Thyroid gland (tissue), 4 donors: ENCODE measurements at regions not wholly inside any gene's neighbourhood (a gene's known extent, or its start where the extent isn't known, plus 50 kb on each side); places are given as distances from the start of the nearest gene placed in this dataset.

Experiments used
- DNase-seq, 2 donors: peaks; one replicate each; pipeline ENCODE4 v3.0.0-alpha.2; 2019
- H3K27ac ChIP-seq, 3 donors: fragments of 200-600 bp; sonication (generic); 1 replicate in 2 of 3; 2 replicates in 1 of 3; pipeline ENCODE4 v1.5.1; 2016 to 2019; ENCODE audit warnings: mild to moderate bottlenecking in 1 of 3, moderate library complexity in 1 of 3
- H3K27me3 ChIP-seq: fragments of 200-600 bp; sonication (generic); one replicate; pipeline ENCODE4 v1.5.1; 2019
- H3K36me3 ChIP-seq, 2 donors: fragments of 200-600 bp; sonication (generic); one replicate each; pipeline ENCODE4 v1.5.1; 2016 to 2019
- H3K4me1 ChIP-seq, 2 donors: fragments of 200-600 bp; sonication (generic); one replicate each; pipeline ENCODE4 v1.5.1; 2017 to 2019
- H3K4me3 ChIP-seq, 3 donors: fragments of 200-600 bp; sonication (generic); replicated peaks in 1 of 3; 1 replicate in 2 of 3; 2 replicates in 1 of 3; pipeline ENCODE4 v1.5.1; 2016; ENCODE audit warnings: mild to moderate bottlenecking in 1 of 3
- H3K9me3 ChIP-seq: fragments of 200-600 bp; sonication (generic); one replicate; pipeline ENCODE4 v1.5.1; 2017
- POLR2A ChIP-seq, 2 donors: fragments of 450-650 bp; IDR thresholded peaks; one replicate each; pipeline ENCODE4 v1.6.1; 2017; ENCODE audit warnings: antibody characterized with exemption in 2 of 2, mild to moderate bottlenecking in 2 of 2, moderate library complexity in 1 of 2
- WGBS, 2 donors: methylation state at CpG; one replicate each; pipeline ENCODE4 v1.1.5; 2017; 5-methylcytosine and 5-hydroxymethylcytosine counted together
- intact Hi-C: fragments of 100-400 bp; cut with DNase I; formaldehyde crosslinking; loops from one replicate; pipeline ENCODE4 v1.15.1; 2023
- TF ChIP-seq, protein P1 (sequence below), 6 experiments: fragments of 200-600 bp in 3 of 6; fragments of 450-650 bp in 3 of 6; sonication (generic) in 3 of 6; IDR thresholded peaks; one replicate each; pipeline ENCODE4 v1.5.1; 2016 to 2019; ENCODE audit warnings: antibody characterized with exemption in 6 of 6, mild to moderate bottlenecking in 2 of 6, inconsistent platforms in 1 of 6, moderate library complexity in 1 of 6

DNA sequence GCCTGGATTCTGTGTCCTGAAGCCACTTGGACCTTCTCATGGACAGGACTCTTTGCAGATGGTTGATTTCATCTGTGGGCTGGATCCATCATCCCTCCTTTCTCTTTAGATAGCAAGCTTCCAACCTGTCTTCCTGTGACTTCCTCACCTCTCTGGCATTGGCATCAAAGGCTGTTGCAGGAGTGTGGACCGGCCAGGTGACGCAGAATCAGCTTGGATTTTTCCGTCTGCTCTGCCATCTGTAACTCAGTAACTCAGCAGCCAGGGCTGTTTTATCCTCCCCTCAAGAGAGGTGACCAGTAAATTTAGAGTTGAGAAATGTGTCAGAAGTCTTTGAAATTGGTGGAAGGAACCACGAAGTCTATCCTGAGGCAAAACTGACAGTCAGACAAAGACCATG lies 701.7 kb upstream of the TMEM132C start:
- Histone ChIP-seq H3K36me3 (no peaks in the 10 kb centered on the region), H3K4me1 (no peaks in the 10 kb centered on the region), H3K9me3 (no peaks in the 10 kb centered on the region), H3K4me3 (no peak overlapping the region), H3K27me3 (no peaks in the 10 kb centered on the region), H3K27ac (no peak overlapping the region)
- TF ChIP-seq, protein P1, sequence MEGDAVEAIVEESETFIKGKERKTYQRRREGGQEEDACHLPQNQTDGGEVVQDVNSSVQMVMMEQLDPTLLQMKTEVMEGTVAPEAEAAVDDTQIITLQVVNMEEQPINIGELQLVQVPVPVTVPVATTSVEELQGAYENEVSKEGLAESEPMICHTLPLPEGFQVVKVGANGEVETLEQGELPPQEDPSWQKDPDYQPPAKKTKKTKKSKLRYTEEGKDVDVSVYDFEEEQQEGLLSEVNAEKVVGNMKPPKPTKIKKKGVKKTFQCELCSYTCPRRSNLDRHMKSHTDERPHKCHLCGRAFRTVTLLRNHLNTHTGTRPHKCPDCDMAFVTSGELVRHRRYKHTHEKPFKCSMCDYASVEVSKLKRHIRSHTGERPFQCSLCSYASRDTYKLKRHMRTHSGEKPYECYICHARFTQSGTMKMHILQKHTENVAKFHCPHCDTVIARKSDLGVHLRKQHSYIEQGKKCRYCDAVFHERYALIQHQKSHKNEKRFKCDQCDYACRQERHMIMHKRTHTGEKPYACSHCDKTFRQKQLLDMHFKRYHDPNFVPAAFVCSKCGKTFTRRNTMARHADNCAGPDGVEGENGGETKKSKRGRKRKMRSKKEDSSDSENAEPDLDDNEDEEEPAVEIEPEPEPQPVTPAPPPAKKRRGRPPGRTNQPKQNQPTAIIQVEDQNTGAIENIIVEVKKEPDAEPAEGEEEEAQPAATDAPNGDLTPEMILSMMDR (IDR thresholded peaks at IDR 0.05): no peak
- TF ChIP-seq POLR2A (IDR thresholded peaks at IDR 0.05): no peak
- 83 to 94% methylated on average over 3 to 4 of the region's 4 CpGs for WGBS, 2 donors
- DNase-seq: no peak
- intact Hi-C loops: no loop called here

DNA sequence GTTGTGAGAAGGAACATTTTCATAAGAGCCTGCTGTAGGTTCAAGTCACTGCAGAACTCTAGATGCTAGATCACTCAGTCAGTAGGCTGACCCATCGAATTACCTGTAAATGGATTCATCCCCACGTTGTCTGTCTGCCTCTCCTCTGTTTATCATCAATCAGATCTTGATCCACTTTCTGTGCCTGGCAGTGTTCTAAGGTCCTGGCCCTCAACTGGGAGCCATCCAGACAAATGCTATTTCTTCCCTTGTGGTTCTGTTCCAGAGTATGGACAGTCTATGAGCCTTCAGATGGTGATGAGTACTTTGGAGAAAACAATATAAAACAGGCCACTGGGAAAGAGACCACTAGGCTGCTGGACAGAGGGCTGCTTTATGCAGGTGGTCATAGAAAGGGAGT lies 699.4 kb upstream of the TMEM132C start:
- WGBS, 2 donors: 55 to 63% methylated on average over 2 of the region's 2 CpGs
- Histone ChIP-seq H3K27ac (no peak overlapping the region), H3K4me1 (no peaks in the 10 kb centered on the region), H3K36me3 (no peaks in the 10 kb centered on the region), H3K4me3 (no peak overlapping the region), H3K9me3 (no peaks in the 10 kb centered on the region), H3K27me3 (no peaks in the 10 kb centered on the region)
- intact Hi-C loops: no loop called here
- TF ChIP-seq, protein P1 (IDR thresholded peaks at IDR 0.05): no peak
- TF ChIP-seq POLR2A (IDR thresholded peaks at IDR 0.05): no peak
- DNase-seq: no peak

DNA sequence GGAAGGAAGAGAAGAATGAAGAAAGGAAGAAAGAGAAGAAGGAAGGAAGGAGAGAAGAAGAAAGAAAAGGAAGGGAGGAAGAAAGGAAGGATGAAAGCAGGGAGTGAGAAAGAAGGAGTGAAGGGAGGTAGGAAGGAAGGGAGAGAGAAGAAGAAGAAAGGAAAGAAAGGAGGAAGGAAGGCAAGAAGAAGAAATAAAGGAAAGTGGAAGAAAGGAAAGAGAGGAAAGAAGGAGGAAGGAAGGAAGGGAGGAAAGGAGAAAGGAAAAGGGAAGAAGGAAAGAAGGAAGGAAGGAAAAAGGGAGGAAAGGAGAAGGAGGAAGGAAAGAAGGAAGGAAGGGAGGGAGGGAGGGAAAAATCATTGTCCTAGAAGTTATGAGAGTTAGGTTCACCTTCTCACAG lies 696.6 kb upstream of the TMEM132C start:
- intact Hi-C loops: no loop called here

DNA sequence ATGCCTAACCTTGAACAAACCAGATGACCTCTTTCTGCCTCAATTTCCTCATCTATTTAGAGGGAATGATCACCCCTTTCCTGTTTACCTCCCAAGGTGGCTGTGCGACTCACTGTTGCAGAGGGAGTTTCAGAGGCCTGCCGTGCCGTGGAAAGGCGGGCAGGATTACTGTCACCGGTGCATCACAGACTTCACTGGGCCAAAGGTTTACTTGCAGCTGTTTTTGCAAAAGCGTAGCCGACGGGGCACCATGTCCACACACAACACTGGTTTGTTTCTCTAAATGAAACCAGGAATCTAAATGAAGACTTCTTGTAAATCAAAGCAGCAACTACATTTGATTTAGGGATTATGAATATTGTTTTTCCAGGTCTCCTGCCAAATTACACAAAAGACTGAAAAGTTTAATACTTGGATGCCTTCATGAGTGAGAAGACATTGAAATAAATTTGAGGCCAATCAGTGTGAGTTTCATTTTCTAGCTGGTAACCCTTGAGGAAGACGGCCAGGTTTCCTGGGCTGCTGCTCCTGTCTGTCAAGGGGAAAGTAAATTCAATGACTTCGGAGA lies 696.1 kb upstream of the TMEM132C start:
- no peak overlapping the region for H3K4me3 ChIP-seq
- TF ChIP-seq POLR2A (IDR thresholded peaks at IDR 0.05): no peak
- TF ChIP-seq, protein P1 (IDR thresholded peaks at IDR 0.05): no peak
- H3K27ac ChIP-seq: no peak overlapping the region
- H3K27me3 ChIP-seq: no peaks in the 10 kb centered on the region
- no peaks in the 10 kb centered on the region for H3K9me3 ChIP-seq
- no peaks in the 10 kb centered on the region for H3K4me1 ChIP-seq
- H3K36me3 ChIP-seq: no peaks in the 10 kb centered on the region
- no peak for DNase-seq
- 49 to 54% methylated on average over 10 of the region's 10 CpGs for WGBS, 2 donors
- intact Hi-C loops: no loop called here

More for the DNA sequence above, 696.6 kb upstream of the TMEM132C start:
- no peaks in the 10 kb centered on the region for H3K4me1 ChIP-seq
- H3K27ac ChIP-seq: no peak overlapping the region
- no peaks in the 10 kb centered on the region for H3K9me3 ChIP-seq
- DNase-seq: no peak
- no peaks in the 10 kb centered on the region for H3K36me3 ChIP-seq
- H3K27me3 ChIP-seq: no peaks in the 10 kb centered on the region
- H3K4me3 ChIP-seq: no peak overlapping the region
- TF ChIP-seq POLR2A (IDR thresholded peaks at IDR 0.05): no peak
- TF ChIP-seq, protein P1 (IDR thresholded peaks at IDR 0.05): no peak

DNA sequence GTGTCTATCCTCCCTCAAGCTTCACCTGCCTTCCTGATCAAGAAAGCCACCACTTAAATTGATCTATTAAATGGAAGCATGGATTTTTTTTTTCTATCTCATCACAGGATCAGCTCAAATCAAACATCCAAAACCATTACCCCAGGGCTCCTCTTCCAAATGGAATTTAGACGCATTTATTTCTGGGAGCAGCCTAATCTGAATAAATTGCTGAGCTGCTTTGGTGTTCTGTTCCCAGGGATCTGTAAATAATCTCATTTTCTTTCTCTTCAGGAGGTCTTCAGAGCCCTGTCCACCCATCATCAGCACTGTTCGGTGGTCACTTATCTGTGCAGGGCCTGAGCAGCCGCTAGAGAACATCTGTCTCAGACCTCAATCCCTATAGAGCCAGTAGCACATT lies 695.4 kb upstream of the TMEM132C start:
- no peak for TF ChIP-seq POLR2A (IDR thresholded peaks at IDR 0.05)
- TF ChIP-seq, protein P1 (IDR thresholded peaks at IDR 0.05): no peak
- no peak overlapping the region for H3K27ac ChIP-seq
- no peaks in the 10 kb centered on the region for H3K27me3 ChIP-seq
- H3K9me3 ChIP-seq: no peaks in the 10 kb centered on the region
- 61 to 67% methylated on average over 3 of the region's 3 CpGs for WGBS, 2 donors
- H3K4me1 ChIP-seq: no peaks in the 10 kb centered on the region
- no peak overlapping the region for H3K4me3 ChIP-seq
- intact Hi-C loops: no loop called here
- DNase-seq: no peak
- H3K36me3 ChIP-seq: no peaks in the 10 kb centered on the region
